GM12874 (cell line): ENCODE measurements at regions not wholly inside any gene's neighbourhood (a gene's known extent, or its start where the extent isn't known, plus 50 kb on each side); places are given as distances from the start of the nearest gene placed in this dataset.

ENCODE experiments used
- TF ChIP-seq, protein P1 (sequence below): IDR thresholded peaks from 2 replicates; pipeline ENCODE4 v1.5.1; 2011; ENCODE audit warnings: low read depth, mild to moderate bottlenecking, control low read depth, low read length, moderate library complexity; ENCODE audit not compliant: insufficient read depth

DNA sequence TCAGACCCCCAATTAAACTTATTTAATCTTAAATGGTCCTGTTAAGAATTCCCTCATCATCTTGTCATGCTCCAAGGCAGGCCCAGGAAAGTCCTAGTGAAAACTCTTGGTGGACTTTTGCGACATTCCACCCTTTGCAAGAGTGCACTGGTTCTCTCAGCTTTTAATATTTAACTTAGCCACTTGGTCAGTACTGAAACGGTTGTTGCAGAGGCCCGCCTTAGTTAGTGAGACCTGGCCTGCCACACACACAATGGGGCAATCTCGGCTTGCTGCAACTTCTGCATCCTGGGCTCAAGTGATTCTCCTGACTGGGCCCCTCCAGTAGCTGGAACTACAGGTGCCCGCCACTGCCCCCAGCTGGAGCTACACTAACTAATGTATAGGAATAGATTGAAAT is 1366.0 kb downstream of the UQCRFS1 start:
- TF ChIP-seq, protein P1, sequence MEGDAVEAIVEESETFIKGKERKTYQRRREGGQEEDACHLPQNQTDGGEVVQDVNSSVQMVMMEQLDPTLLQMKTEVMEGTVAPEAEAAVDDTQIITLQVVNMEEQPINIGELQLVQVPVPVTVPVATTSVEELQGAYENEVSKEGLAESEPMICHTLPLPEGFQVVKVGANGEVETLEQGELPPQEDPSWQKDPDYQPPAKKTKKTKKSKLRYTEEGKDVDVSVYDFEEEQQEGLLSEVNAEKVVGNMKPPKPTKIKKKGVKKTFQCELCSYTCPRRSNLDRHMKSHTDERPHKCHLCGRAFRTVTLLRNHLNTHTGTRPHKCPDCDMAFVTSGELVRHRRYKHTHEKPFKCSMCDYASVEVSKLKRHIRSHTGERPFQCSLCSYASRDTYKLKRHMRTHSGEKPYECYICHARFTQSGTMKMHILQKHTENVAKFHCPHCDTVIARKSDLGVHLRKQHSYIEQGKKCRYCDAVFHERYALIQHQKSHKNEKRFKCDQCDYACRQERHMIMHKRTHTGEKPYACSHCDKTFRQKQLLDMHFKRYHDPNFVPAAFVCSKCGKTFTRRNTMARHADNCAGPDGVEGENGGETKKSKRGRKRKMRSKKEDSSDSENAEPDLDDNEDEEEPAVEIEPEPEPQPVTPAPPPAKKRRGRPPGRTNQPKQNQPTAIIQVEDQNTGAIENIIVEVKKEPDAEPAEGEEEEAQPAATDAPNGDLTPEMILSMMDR: no peak

DNA sequence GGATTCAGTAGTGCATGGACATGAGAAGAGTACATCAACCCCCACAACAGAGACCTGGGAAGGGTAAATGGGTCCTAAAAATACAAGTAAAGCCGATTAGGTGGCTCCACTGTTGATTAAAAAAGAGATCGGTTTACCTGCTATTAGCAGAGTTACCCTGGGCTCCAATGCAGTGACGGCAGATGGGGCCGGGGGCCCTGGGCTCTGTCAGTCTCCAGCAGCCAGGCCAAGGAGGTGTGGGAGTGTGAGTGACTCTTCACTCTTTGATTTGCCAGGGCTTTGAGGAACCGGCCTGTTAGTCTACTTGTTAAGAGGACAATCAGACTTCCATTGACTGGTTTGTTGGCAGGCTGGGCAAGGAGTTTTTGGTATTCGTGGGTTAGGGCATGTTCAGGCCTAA is 1368.7 kb downstream of the UQCRFS1 start:
- TF ChIP-seq, protein P1: no peak

DNA sequence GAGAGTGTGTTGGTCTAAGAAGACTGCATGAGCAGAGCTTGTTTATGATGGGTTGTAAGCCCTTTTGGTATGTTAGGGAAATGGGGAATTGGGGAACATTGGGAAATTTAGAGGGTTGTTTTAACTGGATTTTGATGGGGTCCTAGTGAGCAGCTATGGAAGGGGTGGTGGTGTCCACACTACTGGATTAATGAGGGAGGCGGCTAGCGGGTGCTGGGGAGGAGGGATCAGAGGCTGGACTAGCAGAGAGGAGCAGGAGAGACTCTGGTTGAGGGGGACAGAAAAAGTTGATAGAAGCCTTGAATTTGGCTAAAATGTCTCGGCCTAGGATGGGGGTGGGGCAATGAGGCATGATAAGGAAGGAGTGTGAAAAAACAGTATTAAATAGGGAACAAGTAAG is 1369.1 kb downstream of the UQCRFS1 start:
- TF ChIP-seq, protein P1: no peak

DNA sequence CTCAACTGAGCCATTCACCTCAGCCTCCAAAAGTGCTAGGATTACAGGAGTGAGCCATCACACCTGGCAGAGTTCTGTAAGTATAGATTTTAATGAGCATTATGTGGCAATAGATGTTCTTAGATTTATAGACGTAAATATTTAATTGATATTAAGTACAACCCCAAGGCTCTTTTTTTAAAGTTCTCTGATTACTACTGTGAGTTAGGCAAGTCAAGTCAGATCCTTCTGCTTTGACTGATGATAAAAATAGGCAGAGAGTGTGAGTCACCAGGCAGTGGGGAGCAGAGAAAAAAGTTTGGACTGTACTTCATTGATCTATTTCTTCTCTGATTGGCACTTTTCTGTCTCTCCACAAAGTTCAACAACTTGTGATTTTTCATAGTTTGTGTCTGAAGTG is 1379.9 kb downstream of the UQCRFS1 start:
- TF ChIP-seq, protein P1: no peak

DNA sequence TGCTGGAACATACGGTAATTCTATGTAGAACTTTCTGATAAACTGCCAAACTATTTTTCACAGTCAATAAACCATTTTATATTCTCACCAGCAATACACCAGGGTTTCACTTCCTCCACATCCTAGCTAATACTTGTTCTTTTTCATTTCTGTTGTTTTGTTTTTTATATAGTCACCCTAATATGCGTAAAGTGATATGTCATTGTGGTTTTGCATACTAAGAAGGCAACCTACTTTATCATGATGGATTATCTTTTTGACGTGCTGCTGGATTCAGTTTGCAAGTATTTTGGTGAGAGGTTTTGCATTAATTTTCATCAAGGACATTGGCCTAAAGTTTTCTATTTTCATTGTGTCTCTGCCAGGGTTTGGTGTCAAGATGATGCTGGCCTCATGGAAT is 1384.1 kb downstream of the UQCRFS1 start:
- TF ChIP-seq, protein P1: no peak

DNA sequence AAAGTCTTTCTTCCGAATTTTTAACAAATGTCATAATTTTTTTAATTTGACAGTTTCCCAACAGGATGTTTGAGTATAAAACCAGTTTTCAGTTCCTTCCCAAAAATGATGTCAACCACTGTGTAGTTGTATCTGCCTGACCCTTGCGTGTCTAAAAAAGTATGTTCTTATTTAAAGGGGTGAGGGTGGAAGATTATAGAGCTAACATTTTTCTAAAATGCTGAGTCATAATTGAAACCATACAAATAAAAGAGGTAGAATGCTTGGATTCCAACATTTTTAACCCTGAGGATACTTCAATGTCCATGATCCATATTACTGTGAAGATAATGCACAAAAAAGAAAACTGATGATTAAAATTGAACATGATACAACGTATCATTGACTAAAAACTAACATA is 1388.8 kb downstream of the UQCRFS1 start:
- TF ChIP-seq, protein P1: no peak

DNA sequence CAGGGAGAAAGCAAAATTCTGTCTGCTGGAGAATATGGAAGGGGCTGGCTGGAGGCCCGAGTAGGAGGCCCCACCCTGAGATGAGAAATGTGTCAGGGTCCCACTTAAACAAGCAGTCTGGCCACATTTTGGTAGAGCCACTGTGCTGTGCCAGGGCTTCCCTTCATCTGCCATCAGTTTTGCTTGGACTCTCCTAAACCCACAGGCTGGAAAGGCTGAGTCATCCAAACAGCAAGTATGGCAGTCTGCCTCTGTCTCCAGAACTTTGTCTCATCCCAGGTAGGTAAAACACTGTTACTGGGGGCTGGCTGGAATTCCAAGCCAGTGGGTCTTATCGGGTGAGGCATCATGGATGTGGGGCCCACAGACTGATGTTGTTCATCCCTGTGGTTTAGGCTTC is 1390.6 kb downstream of the UQCRFS1 start:
- TF ChIP-seq, protein P1: no peak
